Nephron progenitor cell (in vitro differentiated cells): ENCODE measurements at regions not wholly inside any gene's neighbourhood (a gene's known extent, or its start where the extent isn't known, plus 50 kb on each side); places are given as distances from the start of the nearest gene placed in this dataset.

ENCODE experiments used
- DNase-seq: peaks from one replicate; pipeline ENCODE4 v3.0.0; 2021
- H3K27ac Mint-ChIP-seq: 2 replicates; pipeline ENCODE4 v1.8.0; 2021; ENCODE audit warnings: mild to moderate bottlenecking, moderate library complexity, mixed read lengths
- H3K27me3 Mint-ChIP-seq: 2 replicates; pipeline ENCODE4 v1.8.0; 2021; ENCODE audit warnings: mild to moderate bottlenecking, low read depth, mixed read lengths; ENCODE audit not compliant: poor library complexity
- H3K36me3 Mint-ChIP-seq: 2 replicates; pipeline ENCODE4 v1.8.0; 2021; ENCODE audit warnings: low read depth, mixed read lengths
- H3K4me1 Mint-ChIP-seq: 2 replicates; pipeline ENCODE4 v1.8.0; 2021; ENCODE audit warnings: mixed read lengths
- H3K4me3 Mint-ChIP-seq: 2 replicates; pipeline ENCODE4 v1.8.0; 2021; ENCODE audit warnings: mild to moderate bottlenecking, moderate library complexity, mixed read lengths
- H3K9me3 Mint-ChIP-seq: 2 replicates; pipeline ENCODE4 v1.8.0; 2021; ENCODE audit warnings: mild to moderate bottlenecking, moderate library complexity, mixed read lengths
- TF ChIP-seq, protein P1 (sequence below): fragments of 200-600 bp; sonication (generic); IDR thresholded peaks from 2 replicates; pipeline ENCODE4 v1.5.0; 2021; ENCODE audit warnings: antibody characterized with exemption

DNA sequence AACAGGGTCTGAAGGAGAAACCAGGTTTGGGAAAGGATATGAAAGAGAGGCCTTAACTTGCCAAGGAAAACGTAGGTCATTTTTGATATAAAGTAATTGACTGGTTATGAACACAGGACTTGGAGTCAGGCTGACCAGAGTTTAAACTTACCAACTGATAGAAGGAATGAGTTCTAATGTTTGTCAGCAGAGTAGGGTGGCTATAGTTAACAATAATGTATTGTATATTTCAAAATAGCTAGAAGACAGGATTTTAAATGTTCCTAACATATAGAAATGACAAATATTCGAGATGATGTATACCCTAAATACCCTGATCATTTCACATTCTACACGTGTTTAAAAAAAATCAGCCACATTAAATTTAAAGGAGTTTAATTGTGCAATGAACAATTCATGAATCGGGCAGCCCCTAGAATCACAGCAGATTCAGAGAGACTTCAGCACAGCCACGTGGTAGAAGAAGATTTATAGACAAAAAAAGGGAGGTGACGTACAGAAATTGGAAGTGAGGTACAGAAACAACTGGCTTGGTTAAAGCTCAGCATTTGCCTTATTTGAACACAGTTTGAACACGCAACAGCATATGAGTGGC, 52.5 kb upstream of the PLEKHG7 start:
- Mint-ChIP-seq H3K4me3 (no peak overlapping the region), H3K27ac (no peak overlapping the region), H3K4me1 (peaks cover 12% of the 10 kb centered on the region), H3K9me3 (no peaks in the 10 kb centered on the region), H3K36me3 (no peaks in the 10 kb centered on the region), H3K27me3 (peaks cover 3% of the 10 kb centered on the region)
- TF ChIP-seq, protein P1, sequence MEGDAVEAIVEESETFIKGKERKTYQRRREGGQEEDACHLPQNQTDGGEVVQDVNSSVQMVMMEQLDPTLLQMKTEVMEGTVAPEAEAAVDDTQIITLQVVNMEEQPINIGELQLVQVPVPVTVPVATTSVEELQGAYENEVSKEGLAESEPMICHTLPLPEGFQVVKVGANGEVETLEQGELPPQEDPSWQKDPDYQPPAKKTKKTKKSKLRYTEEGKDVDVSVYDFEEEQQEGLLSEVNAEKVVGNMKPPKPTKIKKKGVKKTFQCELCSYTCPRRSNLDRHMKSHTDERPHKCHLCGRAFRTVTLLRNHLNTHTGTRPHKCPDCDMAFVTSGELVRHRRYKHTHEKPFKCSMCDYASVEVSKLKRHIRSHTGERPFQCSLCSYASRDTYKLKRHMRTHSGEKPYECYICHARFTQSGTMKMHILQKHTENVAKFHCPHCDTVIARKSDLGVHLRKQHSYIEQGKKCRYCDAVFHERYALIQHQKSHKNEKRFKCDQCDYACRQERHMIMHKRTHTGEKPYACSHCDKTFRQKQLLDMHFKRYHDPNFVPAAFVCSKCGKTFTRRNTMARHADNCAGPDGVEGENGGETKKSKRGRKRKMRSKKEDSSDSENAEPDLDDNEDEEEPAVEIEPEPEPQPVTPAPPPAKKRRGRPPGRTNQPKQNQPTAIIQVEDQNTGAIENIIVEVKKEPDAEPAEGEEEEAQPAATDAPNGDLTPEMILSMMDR: peak; percentile 39
- no peak for DNase-seq

DNA sequence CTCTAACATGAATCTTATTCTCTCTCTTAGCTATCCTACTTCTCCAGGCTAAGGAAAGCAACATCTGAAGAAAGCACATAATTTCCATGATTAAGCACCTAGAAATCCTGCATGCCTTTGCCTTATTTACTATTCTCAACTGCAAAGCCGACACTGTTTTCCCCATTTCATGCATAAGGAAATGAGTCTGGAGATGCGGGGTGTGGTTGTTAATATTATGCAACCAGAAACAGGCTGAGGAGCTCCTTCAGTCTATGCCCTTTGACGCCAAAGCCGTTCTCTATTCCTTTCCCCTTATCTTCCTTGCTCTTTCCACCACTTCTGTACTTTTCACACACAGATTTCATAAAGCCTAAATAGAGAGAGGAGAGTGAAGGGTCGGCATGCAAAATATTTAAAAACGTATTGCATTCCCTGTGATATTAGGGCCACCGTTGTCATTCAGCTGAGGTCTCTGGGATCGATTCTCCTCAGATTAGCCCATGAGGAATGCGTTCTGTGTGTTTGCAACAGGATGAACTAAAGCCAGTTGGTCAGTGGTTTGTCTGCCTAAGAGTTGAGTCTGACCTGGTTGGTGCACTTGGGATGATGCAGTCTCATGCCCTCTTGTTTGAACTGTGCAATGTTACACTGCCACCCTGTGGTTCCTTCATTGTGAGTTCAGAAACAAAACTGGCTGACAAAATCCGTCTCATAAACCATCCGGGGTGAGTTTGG, 53.1 kb upstream of the PLEKHG7 start:
- Mint-ChIP-seq H3K9me3 (peaks cover 3% of the 10 kb centered on the region), H3K27ac (peak overlapping the region; percentile 34), H3K36me3 (no peaks in the 10 kb centered on the region), H3K4me3 (no peak overlapping the region), H3K4me1 (peaks cover 12% of the 10 kb centered on the region), H3K27me3 (peaks cover 3% of the 10 kb centered on the region)
- TF ChIP-seq, protein P1: peak; percentile 62
- DNase-seq: peak; percentile 50

DNA sequence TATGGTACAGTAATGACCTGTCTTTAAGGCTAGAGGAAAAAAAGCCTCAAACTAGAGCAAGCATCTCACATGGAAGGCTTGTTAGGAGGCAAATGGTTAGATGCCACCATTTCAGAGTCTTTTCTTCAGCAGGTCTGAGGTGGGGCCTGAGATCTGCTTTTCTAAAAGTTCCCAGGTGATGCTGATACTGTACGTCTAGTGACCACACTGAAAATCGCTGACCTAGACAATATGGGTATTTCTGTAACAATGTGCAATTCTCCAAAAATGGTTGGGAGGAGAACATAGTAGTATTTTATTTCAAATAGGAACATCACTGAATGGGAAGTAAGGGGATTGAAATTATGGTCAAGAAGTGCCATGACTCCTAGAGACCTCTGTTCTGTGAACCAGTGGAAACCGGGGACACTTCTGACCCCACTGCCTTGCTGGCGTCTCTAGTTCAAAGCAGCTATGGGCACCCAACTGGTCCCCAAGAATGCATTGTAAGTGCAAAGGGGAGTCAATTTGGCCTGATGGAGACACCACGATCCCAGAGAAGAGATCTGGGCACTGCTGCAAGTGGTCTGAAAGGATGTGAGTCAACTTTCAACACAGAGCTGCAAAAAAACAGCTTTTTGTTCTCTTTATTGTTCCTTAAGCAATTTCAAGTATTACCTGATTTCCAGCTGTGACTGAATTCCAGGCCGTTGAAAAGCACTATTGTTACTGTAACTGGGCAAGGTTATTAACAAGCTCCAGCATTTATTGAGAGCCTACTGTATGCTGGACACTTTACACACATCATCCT, 54.4 kb upstream of the PLEKHG7 start:
- H3K27ac Mint-ChIP-seq: peak overlapping the region; percentile 8
- H3K4me3 Mint-ChIP-seq: no peak overlapping the region
- H3K27me3 Mint-ChIP-seq: no peaks in the 10 kb centered on the region

DNA sequence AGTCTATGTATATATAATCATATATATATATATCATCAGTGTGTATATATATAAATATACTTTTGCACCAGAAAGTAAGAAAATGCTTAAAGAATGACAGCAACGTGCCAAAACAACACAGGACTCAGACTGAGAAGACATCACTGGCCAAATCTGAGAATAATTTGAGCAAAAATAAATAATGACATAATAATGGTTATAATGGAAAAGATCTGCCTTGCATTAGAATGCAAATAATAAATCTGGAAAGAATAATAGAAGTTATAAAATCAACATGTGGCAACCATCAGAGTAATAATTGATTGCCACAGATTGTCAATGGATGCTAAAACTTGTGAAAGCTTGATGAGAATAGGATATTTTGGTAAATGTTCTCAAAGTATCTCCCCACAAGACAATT, 61.5 kb upstream of the PLEKHG7 start:
- peaks cover 4% of the 10 kb centered on the region for H3K4me1 Mint-ChIP-seq
- no peaks in the 10 kb centered on the region for H3K36me3 Mint-ChIP-seq
- TF ChIP-seq, protein P1: no peak
- no peak for DNase-seq
- no peak overlapping the region for H3K27ac Mint-ChIP-seq
- H3K4me3 Mint-ChIP-seq: no peak overlapping the region
- H3K27me3 Mint-ChIP-seq: no peaks in the 10 kb centered on the region
- peaks cover 3% of the 10 kb centered on the region for H3K9me3 Mint-ChIP-seq

More for the DNA sequence above, 54.4 kb upstream of the PLEKHG7 start:
- TF ChIP-seq, protein P1: no peak
- H3K4me1 Mint-ChIP-seq: peaks cover 12% of the 10 kb centered on the region
- H3K36me3 Mint-ChIP-seq: no peaks in the 10 kb centered on the region
- peaks cover 3% of the 10 kb centered on the region for H3K9me3 Mint-ChIP-seq
- DNase-seq: no peak

DNA sequence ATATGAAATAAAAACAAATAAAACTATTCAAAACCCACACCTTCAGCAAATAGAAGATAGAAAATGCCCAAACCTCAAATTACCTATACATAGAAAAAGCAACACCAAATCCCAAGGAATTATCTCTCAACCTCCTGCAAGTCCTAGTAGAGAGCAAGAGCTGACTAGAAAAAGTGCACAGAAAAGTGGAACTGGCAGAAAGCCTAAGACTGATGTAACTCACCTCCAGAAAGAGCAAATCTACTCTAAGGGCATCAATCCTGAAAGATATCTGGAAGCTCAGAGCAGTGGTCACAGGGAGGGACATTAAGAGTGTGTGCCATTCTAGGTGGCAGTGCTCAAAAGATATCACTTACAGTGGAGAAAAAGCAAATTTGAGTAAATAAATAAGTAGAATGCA, 62.1 kb upstream of the PLEKHG7 start:
- H3K36me3 Mint-ChIP-seq: no peaks in the 10 kb centered on the region
- H3K27me3 Mint-ChIP-seq: no peaks in the 10 kb centered on the region
- no peak overlapping the region for H3K27ac Mint-ChIP-seq
- no peak overlapping the region for H3K4me3 Mint-ChIP-seq
- no peak for DNase-seq
- peaks cover 4% of the 10 kb centered on the region for H3K4me1 Mint-ChIP-seq
- TF ChIP-seq, protein P1: no peak
- peaks cover 3% of the 10 kb centered on the region for H3K9me3 Mint-ChIP-seq
